Gastrocnemius medialis (tissue), 4 donors: ENCODE measurements at regions not wholly inside any gene's neighbourhood (a gene's known extent, or its start where the extent isn't known, plus 50 kb on each side); places are given as distances from the start of the nearest gene placed in this dataset.

Source experiments
- CTCF ChIP-seq, 5 experiments: fragments of 450-650 bp in 3 of 5; fragments of 200-600 bp in 2 of 5; sonication (generic) in 2 of 5; IDR thresholded peaks in 4 of 5; conservative IDR thresholded peaks in 1 of 5; 1 replicate in 4 of 5; 2 replicates in 1 of 5; pipeline ENCODE4 v1.5.1; 2016 to 2019; ENCODE audit warnings: antibody characterized with exemption in 5 of 5, mild to moderate bottlenecking in 3 of 5, moderate library complexity in 3 of 5
- POLR2A ChIP-seq, 2 donors: fragments of 450-650 bp; IDR thresholded peaks; one replicate each; pipeline ENCODE4 v1.6.1; 2017; ENCODE audit warnings: antibody characterized with exemption in 2 of 2, mild to moderate bottlenecking in 2 of 2, moderate library complexity in 2 of 2

GRCh38 chr5:87156631-87157030, 111.1 kb upstream of the RASA1 start:
- TF ChIP-seq CTCF (IDR thresholded peaks at IDR 0.05 in 4 of 5, conservative IDR thresholded peaks at IDR 0.05 in 1 of 5) = no peak
- TF ChIP-seq POLR2A (IDR thresholded peaks at IDR 0.05) = no peak
